Vagina (tissue), 2 donors: ENCODE measurements at regions not wholly inside any gene's neighbourhood (a gene's known extent, or its start where the extent isn't known, plus 50 kb on each side); places are given as distances from the start of the nearest gene placed in this dataset.

ENCODE experiments used
- DNase-seq, 2 donors: peaks; one replicate each; pipeline ENCODE4 v3.0.0-alpha.2; 2017; ENCODE audit errors: extremely low spot score in 2 of 2
- H3K27ac ChIP-seq: fragments of 200-600 bp; sonication (generic); one replicate; pipeline ENCODE4 v1.5.1; 2019
- H3K27me3 ChIP-seq: fragments of 200-600 bp; sonication (generic); one replicate; pipeline ENCODE4 v1.5.1; 2019
- H3K36me3 ChIP-seq, 2 donors: fragments of 200-600 bp; sonication (generic); one replicate each; pipeline ENCODE4 v1.5.1; 2017 to 2019
- H3K4me1 ChIP-seq: fragments of 200-600 bp; sonication (generic); one replicate; pipeline ENCODE4 v1.5.1; 2019
- H3K4me3 ChIP-seq, 2 donors: fragments of 200-600 bp; sonication (generic); 1 replicate in 1 of 2; 2 replicates in 1 of 2; pipeline ENCODE4 v1.5.1; 2016 to 2019
- H3K9me3 ChIP-seq: fragments of 200-600 bp; sonication (generic); one replicate; pipeline ENCODE4 v1.5.1; 2019
- CTCF ChIP-seq, 3 experiments: fragments of 450-650 bp in 2 of 3; fragments of 200-600 bp in 1 of 3; sonication (generic) in 1 of 3; IDR thresholded peaks; one replicate each; pipeline ENCODE4 v1.5.1; 2017 to 2019; ENCODE audit warnings: antibody characterized with exemption in 3 of 3, mild to moderate bottlenecking in 2 of 3, moderate library complexity in 2 of 3
- POLR2A ChIP-seq, 2 donors: fragments of 450-650 bp; IDR thresholded peaks; one replicate each; pipeline ENCODE4 v1.6.1; 2017; ENCODE audit warnings: antibody characterized with exemption in 2 of 2, mild to moderate bottlenecking in 2 of 2, moderate library complexity in 2 of 2
- POLR2AphosphoS5 ChIP-seq, 2 donors: sonication (generic); formaldehyde crosslinking; IDR thresholded peaks; one replicate each; pipeline ENCODE4 v1.9.0; 2017; ENCODE audit warnings: antibody characterized with exemption in 2 of 2, mild to moderate bottlenecking in 2 of 2, low read depth in 1 of 2; ENCODE audit not compliant: insufficient read depth in 1 of 2
- intact Hi-C: fragments of 100-400 bp; cut with DNase I; formaldehyde crosslinking; loops from one replicate; pipeline ENCODE4 v1.15.1; 2023

GRCh38 chr1:195501118-195501517, 1107.1 kb downstream of the KCNT2 start:
- Histone ChIP-seq H3K4me3 (no peak overlapping the region), H3K4me1 (no peaks in the 10 kb centered on the region), H3K27me3 (no peaks in the 10 kb centered on the region), H3K36me3 (no peaks in the 10 kb centered on the region), H3K9me3 (no peaks in the 10 kb centered on the region), H3K27ac (no peak overlapping the region)
- no peak for TF ChIP-seq POLR2A (IDR thresholded peaks at IDR 0.05)
- no peak for TF ChIP-seq CTCF (IDR thresholded peaks at IDR 0.05)
- intact Hi-C loops, result no loop called here
- DNase-seq, result no peak

- Histone ChIP-seq H3K27me3 (no peaks in the 10 kb centered on the region), H3K4me1 (no peaks in the 10 kb centered on the region), H3K27ac (no peak overlapping the region), H3K36me3 (no peaks in the 10 kb centered on the region), H3K4me3 (no peak overlapping the region), H3K9me3 (no peaks in the 10 kb centered on the region)
- DNase-seq, result no peak
- intact Hi-C loops, result no loop called here
- TF ChIP-seq POLR2AphosphoS5 (IDR thresholded peaks at IDR 0.05; ENCODE audit: insufficient read depth in 1 of 2, low read depth in 1 of 2) (no peak), CTCF (IDR thresholded peaks at IDR 0.05) (no peak), POLR2A (IDR thresholded peaks at IDR 0.05) (no peak)
Measured at GRCh38 chr1:195495720-195496635, 1112.3 kb downstream of the KCNT2 start.

GRCh38 chr1:195482137-195482536, 1126.1 kb downstream of the KCNT2 start:
- no peak for DNase-seq
- no peak overlapping the region for H3K27ac ChIP-seq
- TF ChIP-seq CTCF (IDR thresholded peaks at IDR 0.05) (no peak), POLR2AphosphoS5 (IDR thresholded peaks at IDR 0.05; ENCODE audit: insufficient read depth in 1 of 2, low read depth in 1 of 2) (no peak), POLR2A (IDR thresholded peaks at IDR 0.05) (no peak)
- no peaks in the 10 kb centered on the region for H3K36me3 ChIP-seq
- no peaks in the 10 kb centered on the region for H3K9me3 ChIP-seq
- H3K27me3 ChIP-seq, result no peaks in the 10 kb centered on the region
- intact Hi-C loops, result no loop called here
- no peak overlapping the region for H3K4me3 ChIP-seq
- no peaks in the 10 kb centered on the region for H3K4me1 ChIP-seq

DNA sequence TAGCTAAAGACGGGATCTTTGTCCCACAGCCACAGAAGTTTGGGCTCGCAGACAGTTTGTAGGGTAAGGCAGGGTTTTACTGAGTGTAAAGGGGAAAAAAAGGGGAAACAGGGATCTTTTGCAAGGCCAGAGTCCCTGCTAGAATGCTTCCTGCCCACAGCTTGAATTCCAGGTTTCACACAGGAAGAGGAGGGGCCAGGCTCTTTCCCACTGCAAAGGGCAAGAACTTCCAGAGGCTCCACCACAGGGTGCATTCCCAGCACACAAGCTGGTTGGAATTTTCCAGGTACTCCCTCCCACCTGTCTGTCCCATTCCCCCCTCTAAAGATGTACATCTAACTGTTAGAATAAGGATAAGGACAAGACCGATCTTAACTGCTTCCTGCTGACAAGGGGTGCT, 1126.9 kb downstream of the KCNT2 start:
- H3K27ac ChIP-seq, result no peak overlapping the region
- no peak overlapping the region for H3K4me3 ChIP-seq
- no peak for DNase-seq
- no peak for TF ChIP-seq POLR2AphosphoS5 (IDR thresholded peaks at IDR 0.05; ENCODE audit: insufficient read depth in 1 of 2, low read depth in 1 of 2)
- TF ChIP-seq CTCF (IDR thresholded peaks at IDR 0.05), result no peak
- TF ChIP-seq POLR2A (IDR thresholded peaks at IDR 0.05), result no peak
- intact Hi-C loops, result no loop called here
- no peaks in the 10 kb centered on the region for H3K9me3 ChIP-seq
- H3K27me3 ChIP-seq, result no peaks in the 10 kb centered on the region
- H3K4me1 ChIP-seq, result no peaks in the 10 kb centered on the region
- no peaks in the 10 kb centered on the region for H3K36me3 ChIP-seq

DNA sequence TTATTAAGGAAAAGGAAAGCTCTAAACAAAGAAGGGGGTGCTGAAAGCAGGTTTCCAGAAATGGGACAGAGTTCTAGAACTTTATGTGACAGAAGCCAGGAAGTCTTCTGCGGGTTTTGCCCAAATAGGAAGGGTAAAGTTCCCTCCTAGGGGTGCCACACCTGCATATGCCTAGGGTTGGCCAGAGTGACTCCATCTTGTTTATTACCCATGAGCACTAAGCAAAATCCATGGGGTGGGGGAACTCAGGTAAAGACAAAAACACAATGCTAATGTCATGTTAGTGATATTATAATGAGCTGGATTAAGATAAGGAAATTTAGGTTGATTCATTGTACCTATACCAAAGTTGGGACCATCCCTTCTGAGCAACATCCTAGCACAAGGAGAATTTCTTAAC, 1132.7 kb downstream of the KCNT2 start:
- Histone ChIP-seq H3K27me3 (no peaks in the 10 kb centered on the region), H3K9me3 (no peaks in the 10 kb centered on the region), H3K27ac (no peak overlapping the region), H3K4me3 (no peak overlapping the region), H3K4me1 (no peaks in the 10 kb centered on the region), H3K36me3 (no peaks in the 10 kb centered on the region)
- no peak for DNase-seq
- no peak for TF ChIP-seq CTCF (IDR thresholded peaks at IDR 0.05)
- TF ChIP-seq POLR2AphosphoS5 (IDR thresholded peaks at IDR 0.05; ENCODE audit: insufficient read depth in 1 of 2, low read depth in 1 of 2), result no peak
- TF ChIP-seq POLR2A (IDR thresholded peaks at IDR 0.05), result no peak
- intact Hi-C loops, result no loop called here
